Fibroblast of skin of back (primary cell): ENCODE measurements at regions not wholly inside any gene's neighbourhood (a gene's known extent, or its start where the extent isn't known, plus 50 kb on each side); places are given as distances from the start of the nearest gene placed in this dataset.
A peak's percentile ranks its signal among the peaks of the same experiment; 100 is the strongest.
"Not testable (repeated sequence)": the region's sequence is repeated elsewhere in the genome, so short reads cannot be mapped to it uniquely, and the experiment has no call there.

Experiments used
- DNase-seq: peaks from one replicate; pipeline ENCODE4 v3.0.0-alpha.2; 2013

DNA sequence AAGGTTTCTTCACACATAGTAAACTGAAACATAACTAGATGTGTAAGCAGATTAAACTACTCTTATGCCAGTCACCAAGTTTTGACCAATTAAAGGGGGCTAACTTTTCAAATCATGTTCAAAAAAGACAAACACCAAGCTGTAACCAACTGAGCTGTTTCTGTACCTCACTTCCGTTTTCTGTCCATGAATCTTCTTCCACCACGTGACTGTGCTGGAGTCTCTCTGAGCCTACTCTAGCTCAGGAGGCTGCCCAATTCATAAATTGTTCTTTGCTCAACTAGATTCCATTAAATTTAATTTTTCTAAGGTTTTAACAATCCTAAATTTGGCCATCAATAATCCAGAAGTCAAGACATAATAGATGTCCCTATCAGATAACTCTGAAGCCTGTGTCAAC lies 229.4 kb downstream of the FNDC1 start:
- DNase-seq, result no peak

DNA sequence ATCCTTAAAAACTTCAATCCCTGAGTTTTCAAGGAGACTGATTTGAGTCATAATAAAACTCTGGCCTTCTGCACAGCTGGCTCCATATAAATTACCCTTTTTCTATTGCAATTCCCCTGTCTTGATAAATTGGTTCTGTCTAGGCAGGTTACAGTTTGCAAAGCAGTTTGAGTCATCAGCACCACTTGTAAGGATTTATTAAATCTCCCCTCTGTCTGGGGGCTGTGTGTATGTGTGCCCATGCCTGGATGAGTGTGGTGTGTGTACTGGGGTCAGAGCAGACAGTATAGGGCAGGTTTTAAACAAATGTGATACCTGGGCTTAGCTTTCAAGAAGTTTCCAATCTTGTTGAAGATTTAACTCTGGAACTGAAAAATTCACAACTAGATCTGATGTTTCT lies 228.6 kb downstream of the FNDC1 start:
- no peak for DNase-seq

DNA sequence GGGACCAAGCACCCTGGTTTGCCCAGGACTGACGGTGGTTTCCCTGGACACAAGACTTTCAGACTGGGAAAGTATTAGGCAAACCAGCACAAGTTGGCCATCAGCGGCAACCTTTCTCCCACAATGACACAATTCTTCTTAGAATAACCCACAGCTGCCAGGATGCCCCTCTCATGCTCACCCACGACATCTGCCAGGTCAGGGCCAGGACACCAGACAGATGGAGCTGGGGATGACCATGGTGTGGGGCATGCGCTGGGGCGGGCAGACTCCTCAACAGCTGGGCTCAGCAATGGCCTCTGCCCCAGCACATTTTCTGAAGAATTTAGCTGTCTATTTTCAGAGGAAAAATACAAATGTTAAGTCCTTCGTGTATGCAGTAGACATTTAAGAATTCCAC lies 226.4 kb downstream of the FNDC1 start:
- DNase-seq, result no peak

DNA sequence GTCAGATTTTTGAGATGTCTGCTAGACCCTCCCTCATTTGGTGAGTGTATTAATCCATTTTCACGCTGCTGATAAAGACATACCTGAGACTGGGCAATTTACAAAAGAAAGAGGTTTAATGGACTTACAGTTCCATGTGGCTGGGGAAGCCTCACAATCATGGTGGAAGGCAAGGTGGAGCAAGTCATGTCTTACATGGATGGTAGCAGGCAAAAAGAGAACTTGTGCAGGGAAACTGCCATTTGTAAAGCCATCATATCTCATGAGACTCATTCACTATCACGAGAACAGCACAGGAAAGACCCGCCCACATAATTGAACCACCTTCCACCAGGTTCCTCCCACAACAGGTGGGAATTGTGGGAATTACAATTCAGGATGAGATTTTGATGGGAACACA lies 223.5 kb downstream of the FNDC1 start:
- DNase-seq, result not testable (repeated sequence)

DNA sequence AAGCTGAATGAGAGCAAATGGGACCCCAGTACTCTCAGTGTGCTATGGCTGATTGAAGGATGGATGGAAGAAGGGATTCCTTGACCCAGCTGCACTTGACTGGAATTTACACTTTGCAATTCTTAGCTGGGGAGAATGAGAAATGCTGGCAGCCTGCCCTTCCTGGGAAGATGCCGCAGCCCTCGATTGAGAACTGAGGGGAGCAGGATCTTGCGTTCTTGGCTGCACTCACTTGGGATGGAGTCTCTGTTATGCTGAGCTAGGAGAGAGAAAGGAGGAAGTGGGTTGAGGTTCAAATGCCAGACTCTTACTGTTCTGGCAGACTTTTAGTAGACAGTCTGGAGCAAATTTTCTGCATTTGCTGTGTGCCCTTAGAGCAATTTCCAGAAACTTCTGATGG lies 221.2 kb downstream of the FNDC1 start:
- DNase-seq, result peak; percentile 9

DNA sequence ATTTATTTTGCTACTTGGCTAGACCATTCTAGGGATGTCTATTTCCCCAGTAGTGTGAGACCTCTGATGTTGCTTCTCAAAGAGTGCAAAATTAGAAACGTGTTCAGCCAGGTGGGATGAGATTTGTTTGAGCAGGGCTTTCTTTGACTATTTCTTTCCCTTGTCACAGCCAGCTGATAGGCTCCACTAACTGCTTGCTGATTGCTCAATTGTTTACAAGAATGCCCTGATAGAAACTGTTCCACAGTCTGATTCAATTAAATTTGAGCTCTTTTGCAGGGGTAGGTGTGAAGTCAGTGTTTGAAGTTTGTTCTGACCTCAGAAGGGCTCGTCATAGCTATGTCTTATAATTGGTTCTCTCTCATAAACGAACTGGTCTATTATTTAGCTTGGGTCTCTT lies 220.5 kb downstream of the FNDC1 start:
- no peak for DNase-seq

DNA sequence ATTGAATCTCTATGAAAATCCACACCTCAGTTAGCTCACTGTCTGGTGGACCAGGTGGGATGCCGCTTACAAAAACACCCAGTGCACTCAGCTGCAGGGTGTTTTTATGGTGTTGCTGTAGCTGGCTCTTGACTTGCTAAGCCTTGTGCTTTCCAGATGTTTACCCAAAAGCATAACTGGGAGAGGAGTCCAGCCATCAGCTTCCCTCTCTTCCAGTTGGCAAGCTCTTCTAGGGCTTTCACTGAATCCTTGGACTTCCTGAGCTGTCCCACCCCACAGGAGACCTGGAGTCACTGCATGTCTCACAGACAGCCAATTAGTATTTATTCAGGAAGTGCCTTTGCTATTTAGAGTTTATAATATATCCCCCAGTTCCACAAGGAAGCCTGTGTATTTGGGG lies 210.9 kb downstream of the FNDC1 start:
- no peak for DNase-seq

DNA sequence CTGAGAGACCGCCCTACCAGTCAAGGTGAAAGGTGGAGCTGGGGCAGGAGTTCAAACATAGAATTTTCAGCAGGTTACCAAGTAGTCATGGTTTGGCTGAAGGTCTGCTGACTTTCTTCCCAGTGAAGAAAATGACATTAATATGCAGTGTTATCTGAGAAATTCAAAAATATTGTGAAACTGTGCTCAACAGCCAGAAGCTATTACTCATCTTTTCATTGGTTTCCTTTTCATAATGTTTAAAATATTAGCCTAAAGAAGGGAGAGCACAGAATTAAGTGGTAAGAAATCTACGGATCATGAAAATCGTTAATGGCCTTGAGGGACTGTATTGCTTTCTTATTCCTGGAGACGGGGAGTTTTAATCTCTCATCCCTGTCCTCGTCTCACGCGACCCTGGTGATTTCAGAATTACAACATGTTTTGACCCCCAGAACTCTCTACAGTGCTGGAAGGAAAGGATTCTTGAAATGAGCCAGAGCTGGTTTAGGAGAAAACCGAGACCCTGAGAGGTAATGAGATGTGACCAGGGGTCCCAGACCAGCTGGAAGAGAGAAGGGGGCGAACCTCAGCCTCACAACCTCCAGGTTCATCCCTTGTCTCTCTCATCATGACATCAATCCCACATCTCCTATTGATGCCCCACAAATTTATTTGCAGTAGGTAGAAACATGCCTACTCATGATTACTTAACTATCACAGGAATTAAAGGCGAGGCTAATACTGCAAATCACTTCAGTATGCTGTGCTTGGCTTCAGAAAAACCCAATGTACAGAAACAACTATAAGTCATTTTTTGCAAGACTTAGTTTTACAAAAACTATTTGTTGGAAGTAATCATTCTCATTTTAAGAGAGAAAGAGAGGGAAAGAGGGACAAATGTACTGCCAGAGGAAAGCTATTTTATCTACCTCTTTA lies 209.5 kb downstream of the FNDC1 start:
- DNase-seq, result peak; percentile 8

DNA sequence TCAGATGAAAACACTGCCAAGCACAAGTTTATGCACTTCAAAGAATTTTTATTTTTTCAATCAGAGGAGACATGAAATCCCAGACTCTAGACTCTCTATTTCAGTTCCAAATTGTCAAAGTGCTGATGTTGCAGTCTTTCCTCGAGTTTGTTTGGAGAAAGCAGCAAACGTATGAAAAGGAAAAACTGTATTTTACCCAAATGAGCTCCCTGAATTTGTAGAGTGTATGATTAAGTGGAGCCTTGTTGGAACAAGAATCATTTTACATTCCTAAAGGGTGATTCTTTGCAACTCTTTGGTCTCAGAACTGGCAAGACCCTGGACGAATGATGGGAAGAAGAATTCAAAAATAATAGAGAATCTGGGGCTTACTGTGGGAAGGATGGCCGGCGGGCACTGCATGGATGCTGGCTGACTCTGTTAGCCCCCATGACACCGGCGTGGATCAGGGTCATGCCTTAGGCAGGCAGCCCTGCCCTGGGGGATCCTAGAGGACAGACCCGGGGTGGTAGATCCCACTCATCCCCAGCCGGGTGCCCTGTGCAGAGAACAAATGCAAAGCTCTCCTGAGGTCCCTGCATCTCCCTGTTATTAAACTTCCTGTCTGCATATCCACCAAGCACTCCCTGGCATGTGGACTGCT lies 207.4 kb downstream of the FNDC1 start:
- DNase-seq, result peak; percentile 25

DNA sequence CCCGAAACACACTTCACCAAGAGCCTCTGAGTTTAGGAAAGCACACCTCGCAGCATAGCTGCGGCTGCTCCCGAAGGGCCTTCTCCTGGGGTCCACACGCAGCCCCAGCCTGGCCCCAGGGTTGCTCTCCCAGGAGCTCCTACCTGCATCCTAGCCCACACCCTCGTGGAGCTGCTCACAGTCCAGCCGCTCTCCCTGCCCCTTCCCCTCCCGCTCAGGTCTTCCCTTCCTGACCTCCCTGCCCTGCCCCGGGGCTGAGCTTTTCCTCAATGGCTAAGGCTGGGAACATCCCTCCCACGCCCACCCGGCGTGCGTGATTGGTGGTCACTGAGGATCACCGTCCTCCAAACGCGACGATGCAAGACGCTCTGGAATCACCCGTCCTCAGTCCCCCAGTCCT lies 205.8 kb downstream of the FNDC1 start:
- DNase-seq, result no peak

DNA sequence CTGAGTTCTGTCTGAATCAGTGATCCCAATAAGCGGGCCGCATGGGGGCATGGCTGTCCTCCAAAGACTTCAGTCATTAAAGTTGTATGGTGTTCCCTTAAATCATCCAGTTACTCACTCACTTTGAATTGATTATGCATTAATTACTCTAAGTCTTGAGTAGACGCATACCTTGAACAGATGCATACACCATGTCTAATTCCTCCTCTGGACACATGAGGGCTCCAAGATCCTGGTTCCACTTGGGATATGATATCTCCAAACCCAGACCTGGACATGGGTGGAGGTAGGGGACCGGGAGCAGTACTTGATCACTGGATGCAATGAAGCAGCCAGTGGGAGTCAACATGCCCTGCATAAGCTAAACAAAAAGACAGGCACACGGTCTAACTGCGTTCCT lies 204.5 kb downstream of the FNDC1 start:
- no peak for DNase-seq

DNA sequence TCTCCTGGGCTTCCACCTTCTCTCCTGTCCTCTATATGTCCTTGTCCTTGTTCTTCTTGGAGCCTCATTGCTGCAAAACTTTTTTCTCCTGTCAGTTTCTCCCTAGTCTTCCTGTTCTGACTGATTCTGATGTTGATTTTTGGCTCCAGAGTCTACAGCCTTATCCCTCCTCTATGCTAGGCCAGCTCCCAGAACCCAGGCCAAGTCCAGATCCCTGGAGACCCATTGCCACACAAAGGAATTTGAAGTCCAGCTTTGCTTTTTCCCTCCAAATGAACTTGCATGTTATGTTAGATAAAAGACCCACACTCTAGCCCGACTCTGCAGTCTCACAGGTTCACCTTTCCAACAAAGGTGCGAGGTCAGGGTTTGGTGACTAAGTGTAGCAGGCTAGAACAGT lies 203.1 kb downstream of the FNDC1 start:
- DNase-seq, result no peak

DNA sequence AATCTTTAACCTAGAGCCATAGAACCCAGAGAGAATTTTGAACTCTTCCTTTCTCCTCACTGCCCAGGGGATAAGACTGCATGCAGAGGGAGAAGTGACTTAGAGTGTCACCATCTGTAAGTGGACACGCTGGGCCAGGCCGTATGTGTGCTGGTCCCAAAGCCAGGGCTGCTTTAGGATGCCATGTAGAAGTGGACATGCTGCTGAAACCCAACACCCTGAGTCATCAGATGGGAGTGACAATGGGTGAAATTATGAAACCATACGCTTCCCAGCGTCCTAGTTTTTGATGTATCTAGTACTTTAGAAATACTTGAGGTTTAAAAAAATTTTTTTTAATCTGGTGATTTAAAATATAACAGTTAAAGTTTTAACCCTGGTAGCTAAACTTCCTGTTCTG lies 191.1 kb downstream of the FNDC1 start:
- DNase-seq, result peak; percentile 3

DNA sequence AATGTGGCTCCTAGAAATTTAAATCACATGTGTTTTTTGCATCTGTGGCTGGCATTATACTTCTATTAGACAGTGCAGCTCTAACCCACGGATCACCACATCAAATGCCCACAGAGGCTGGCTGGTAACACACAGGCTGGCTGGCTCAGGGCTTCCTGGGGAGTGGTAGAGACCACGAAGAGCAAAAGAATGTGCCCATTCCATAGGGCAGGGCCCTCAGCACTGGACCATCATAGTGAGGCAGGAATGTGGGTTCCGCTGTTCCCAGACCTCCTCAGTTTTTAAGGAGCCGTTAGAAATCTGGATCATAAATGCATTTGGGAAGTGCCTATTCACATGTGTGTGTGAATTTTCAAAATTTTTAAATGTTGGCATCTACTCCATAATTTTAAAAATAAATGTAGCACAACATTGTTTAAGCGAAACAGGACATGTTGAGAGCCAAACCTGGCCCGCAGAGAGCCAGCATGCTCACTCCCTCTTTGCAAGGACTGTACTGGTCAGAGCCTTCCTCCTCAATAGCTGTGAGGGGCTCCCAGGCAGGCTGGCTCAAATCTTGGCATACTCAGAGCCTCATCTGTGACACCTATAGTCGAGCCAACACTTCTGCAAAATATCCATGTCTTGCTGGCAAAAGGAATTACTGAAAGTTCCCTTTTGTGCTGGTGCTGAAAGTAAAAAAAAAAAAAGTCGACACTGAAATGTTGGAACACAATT lies 190.5 kb downstream of the FNDC1 start:
- DNase-seq, result no peak

DNA sequence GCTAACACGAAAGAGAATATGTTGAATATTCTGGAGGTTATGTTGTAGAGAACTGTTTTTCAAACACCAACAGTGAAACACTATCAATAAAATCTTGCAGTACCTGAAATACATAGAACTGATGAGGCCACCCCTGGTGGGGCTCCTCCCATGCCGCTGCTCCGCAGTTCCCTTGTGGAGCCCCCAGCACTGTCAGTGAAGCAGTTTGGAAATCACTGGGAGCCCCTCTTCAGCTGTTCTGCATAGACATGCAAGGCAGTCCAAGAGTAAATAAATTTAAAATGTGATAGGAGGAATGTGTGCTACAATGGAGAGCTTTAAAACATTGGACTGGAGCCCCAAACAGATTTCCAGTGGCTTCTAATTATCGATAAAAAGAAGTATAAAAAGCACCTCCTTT lies 189.4 kb downstream of the FNDC1 start:
- no peak for DNase-seq

DNA sequence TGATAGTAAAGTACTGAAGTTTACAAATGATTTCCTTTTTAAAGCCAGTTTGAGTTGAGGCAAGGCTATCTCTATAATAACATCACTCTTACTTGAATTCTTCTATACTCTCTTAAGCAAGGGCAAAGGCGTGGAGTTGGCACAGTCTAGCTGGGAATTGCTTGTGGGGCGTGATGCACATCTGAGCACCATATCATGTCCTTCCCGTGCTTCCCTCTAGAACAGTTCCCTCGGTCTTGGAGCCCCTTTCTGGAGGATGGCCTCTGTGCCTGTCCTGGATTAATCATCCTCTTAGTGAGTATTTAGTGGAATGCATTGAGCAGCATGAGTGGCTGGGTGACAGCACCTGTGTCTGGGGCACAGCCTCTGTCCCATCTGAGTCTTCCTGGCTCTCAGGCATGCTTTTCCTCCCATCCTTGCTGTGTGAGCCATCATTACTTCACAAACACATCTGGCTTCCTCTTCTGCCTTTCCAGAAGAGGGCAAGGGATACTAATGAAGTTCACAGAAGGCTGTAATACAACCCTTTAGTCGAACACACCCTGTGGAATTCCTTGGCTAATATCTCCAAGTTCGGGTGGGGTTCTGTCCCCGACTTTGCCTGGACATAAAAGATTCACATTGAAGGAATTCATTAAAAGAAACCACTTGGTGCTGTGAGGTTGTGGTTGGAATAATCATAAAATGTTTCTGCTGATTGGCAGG lies 188.2 kb downstream of the FNDC1 start:
- DNase-seq, result no peak

DNA sequence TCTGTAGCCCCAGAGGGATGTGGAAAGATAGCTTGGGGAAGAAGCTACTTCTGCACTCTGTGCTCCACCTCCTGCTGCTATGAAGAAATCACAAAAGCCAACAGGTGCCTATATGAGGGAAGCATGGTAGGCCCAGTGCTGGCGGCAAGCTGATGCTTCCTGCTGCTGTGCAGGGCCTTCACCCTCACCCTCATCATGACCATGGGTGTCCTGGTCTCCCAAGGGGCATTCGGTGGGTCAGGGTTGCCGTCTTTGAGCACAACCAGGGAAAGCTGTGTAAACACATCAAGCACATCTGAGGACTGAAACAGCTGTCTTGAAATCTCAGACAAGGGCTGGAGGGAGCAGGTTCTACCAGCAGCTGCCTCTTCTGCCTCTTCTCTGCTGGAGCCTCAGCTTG lies 184.0 kb downstream of the FNDC1 start:
- no peak for DNase-seq

DNA sequence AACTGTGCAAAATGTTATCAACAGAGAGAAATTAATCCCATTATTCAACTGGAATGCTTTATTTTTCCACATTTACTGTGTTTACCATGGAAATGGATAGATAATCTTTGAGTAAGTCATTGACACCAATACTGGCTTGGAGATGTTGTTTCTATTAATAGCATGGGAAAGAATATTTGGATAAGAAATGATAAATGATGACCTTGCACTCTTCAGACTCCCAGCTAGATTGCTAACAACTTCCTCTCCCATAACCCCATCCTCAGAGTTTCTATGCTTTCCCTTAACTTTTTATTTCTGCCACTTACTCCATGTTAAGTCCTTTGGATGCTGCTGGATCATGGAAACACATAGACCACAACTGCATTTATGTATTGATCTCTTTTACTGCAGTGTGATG lies 182.5 kb downstream of the FNDC1 start:
- DNase-seq, result no peak

DNA sequence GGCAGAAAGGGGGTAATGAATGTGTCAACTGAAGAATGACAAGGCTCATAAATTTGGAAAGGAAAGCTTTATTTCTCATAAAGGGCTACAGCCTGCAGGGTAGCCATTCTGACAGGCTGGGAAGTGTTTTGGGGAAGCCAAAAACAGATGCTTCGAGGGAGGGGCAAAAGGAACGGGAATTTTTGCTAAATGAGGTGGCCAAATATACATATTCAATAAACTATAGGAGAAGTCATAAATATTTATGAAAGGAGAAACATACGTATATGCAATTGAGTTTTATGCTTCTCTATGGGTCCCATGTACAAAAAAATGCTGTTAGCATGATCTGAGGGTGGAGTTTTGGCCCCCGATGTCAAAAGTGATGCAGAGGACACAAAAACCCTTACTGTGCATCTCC lies 180.7 kb downstream of the FNDC1 start:
- DNase-seq, result no peak

DNA sequence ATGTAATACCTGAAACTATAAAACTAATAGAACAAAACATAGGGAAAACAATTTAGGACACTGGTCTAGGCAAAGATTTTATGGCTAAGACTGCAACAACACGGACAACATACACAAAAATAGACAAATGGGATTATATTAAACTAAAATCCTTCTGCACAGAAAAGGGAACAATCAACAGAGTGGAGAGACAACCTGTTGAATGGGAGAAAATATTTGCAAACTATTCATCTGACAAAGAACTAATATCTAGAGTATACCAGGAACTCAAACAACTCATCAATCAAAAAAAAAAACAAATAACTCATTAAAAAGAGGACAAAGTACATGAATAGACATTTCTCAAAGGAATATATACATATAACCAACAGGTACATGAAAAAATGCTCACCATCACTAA lies 174.5 kb downstream of the FNDC1 start:
- no peak for DNase-seq

DNA sequence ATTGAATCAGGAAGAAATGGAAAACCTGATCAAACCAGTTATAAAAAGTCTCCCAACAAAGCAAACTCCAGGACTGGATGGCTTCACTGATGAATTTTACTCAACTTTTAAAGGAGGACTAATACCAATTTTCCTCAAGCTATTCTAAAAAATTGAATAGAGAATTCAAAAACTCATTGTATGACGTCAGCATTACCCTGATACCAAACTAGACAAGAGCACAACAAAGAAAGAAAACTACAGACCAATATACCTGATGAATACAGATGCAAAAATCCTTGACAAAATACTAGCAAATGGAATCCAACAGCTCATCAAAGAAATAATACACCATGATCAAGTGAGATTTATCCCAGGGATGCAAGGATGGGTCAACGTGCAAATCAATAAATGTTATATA lies 172.9 kb downstream of the FNDC1 start:
- no peak for DNase-seq

DNA sequence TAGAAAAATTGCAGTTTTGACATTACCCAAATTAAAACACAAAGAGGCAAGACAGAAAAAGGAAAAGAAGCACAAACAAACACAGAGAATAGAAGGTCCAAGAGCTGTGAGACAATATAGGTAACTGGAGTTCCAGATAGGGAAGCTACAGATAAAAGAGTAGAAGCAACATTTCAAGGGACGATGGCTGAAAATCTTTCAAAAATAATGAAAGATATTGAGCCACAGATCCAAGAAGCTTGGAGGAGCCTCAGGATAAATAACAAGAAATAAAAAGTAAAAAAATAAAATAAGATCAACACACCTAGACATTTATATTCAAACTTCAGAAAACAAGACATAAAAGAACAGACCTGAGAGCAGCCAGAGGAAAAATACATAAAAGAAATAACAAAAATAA lies 164.9 kb downstream of the FNDC1 start:
- no peak for DNase-seq

DNA sequence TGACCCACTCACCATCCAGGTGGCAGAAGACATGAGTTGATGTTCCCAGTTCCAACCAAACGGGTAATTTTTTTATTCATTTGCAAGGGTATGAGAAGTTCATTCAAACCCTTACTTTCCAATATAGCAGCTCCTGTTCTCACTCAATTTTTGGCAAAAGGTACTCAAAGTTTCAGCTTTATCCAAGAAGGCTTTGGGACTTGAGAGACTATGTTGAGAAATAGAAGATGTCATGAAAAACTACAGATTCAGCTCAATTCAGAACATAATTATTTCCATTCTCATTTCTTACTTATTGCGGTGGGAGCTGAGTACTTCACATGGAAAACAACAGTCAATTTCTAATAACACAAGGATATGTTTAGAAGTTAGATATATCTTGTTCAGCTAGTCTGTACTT lies 162.3 kb downstream of the FNDC1 start:
- no peak for DNase-seq
